Breast epithelium (tissue), 4 donors: ENCODE measurements at regions not wholly inside any gene's neighbourhood (a gene's known extent, or its start where the extent isn't known, plus 50 kb on each side); places are given as distances from the start of the nearest gene placed in this dataset.

ENCODE experiments used
- DNase-seq, 2 donors: peaks; one replicate each; pipeline ENCODE4 v3.0.0-alpha.2; 2019; ENCODE audit warnings: low spot score in 2 of 2
- H3K27ac ChIP-seq, 2 donors: fragments of 200-600 bp; sonication (generic) in 1 of 2; one replicate each; pipeline ENCODE4 v1.5.1; 2016 to 2019; ENCODE audit warnings: mild to moderate bottlenecking in 1 of 2
- H3K27me3 ChIP-seq, 2 donors: fragments of 200-600 bp; sonication (generic) in 1 of 2; one replicate each; pipeline versions ENCODE4 v1.5.1 to v1.6.0; 2017 to 2019; ENCODE audit warnings: control low read depth in 1 of 2, mild to moderate bottlenecking in 1 of 2
- H3K36me3 ChIP-seq: fragments of 200-600 bp; one replicate; pipeline ENCODE4 v1.5.1; 2019
- H3K4me1 ChIP-seq, 2 donors: fragments of 200-600 bp; sonication (generic); one replicate each; pipeline ENCODE4 v1.5.1; 2016 to 2019; ENCODE audit warnings: control low read depth in 1 of 2
- H3K4me3 ChIP-seq, 3 donors: fragments of 200-600 bp; sonication (generic); 1 replicate in 2 of 3; 2 replicates in 1 of 3; pipeline ENCODE4 v1.5.1; 2016 to 2019; ENCODE audit warnings: mild to moderate bottlenecking in 3 of 3, moderate library complexity in 2 of 3
- H3K9me3 ChIP-seq, 2 donors: fragments of 200-600 bp; sonication (generic) in 1 of 2; one replicate each; pipeline ENCODE4 v1.5.1; 2016 to 2019; ENCODE audit warnings: control low read depth in 1 of 2
- CTCF ChIP-seq, 3 donors: fragments of 450-650 bp; IDR thresholded peaks; one replicate each; pipeline ENCODE4 v1.5.1; 2016 to 2017; ENCODE audit warnings: antibody characterized with exemption in 3 of 3, mild to moderate bottlenecking in 3 of 3, moderate library complexity in 3 of 3
- POLR2A ChIP-seq: fragments of 450-650 bp; IDR thresholded peaks from one replicate; pipeline ENCODE4 v1.6.1; 2016; ENCODE audit warnings: antibody characterized with exemption, mild to moderate bottlenecking, moderate library complexity
- POLR2AphosphoS5 ChIP-seq, 3 donors: sonication (generic); formaldehyde crosslinking; IDR thresholded peaks; one replicate each; pipeline ENCODE4 v1.6.1; 2017; ENCODE audit warnings: antibody characterized with exemption in 3 of 3
- intact Hi-C: fragments of 100-400 bp; cut with DNase I; formaldehyde crosslinking; loops from one replicate; pipeline ENCODE4 v1.15.1; 2023; ENCODE audit warnings: low total_unique reads

DNA sequence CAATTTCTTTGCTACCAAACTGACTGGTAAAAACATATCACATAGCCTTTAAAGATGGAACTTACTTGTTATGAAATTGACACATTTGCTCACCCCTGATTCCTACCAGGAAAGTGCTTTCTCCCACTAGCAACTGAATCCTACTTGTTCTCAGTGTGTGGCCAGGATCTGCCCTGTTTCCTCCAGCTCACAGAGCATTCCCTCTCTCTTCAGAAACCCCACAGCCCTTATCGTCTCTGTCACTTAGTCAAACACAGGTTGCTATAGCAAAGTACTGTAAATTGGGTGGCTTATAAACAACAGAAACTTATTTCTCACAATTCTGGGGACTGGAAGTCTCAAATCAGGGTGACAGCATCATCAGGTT lies 265.2 kb upstream of the BOD1L1 start:
- TF ChIP-seq CTCF (IDR thresholded peaks at IDR 0.05), result no peak
- TF ChIP-seq POLR2AphosphoS5 (IDR thresholded peaks at IDR 0.05), result no peak
- no peak for TF ChIP-seq POLR2A
- Histone ChIP-seq H3K36me3 (no peaks in the 10 kb centered on the region), H3K27me3 (no peaks in the 10 kb centered on the region), H3K4me1 (peaks cover 0 to 6% of the 10 kb centered on the region in 2 donors), H3K27ac (peak overlapping the region in 1 of 2 donors; percentile 83), H3K4me3 (no peak overlapping the region), H3K9me3 (no peaks in the 10 kb centered on the region)
- DNase-seq, result no peak
- intact Hi-C loops, result no loop called here

GRCh38 chr4:13893211-13893610 lies 265.7 kb upstream of the BOD1L1 start:
- H3K4me3 ChIP-seq, result no peak overlapping the region
- intact Hi-C loops, result no loop called here
- TF ChIP-seq POLR2AphosphoS5 (IDR thresholded peaks at IDR 0.05) (no peak), CTCF (IDR thresholded peaks at IDR 0.05) (no peak), POLR2A (no peak)
- peak overlapping the region in 1 of 2 donors; percentile 83 for H3K27ac ChIP-seq
- no peaks in the 10 kb centered on the region for H3K36me3 ChIP-seq
- peaks cover 0 to 6% of the 10 kb centered on the region in 2 donors for H3K4me1 ChIP-seq
- H3K9me3 ChIP-seq, result no peaks in the 10 kb centered on the region
- H3K27me3 ChIP-seq, result no peaks in the 10 kb centered on the region
- no peak for DNase-seq

GRCh38 chr4:13893987-13894386 lies 266.5 kb upstream of the BOD1L1 start:
- Histone ChIP-seq H3K9me3 (no peaks in the 10 kb centered on the region), H3K36me3 (no peaks in the 10 kb centered on the region), H3K4me3 (no peak overlapping the region), H3K4me1 (peaks cover 0 to 6% of the 10 kb centered on the region in 2 donors), H3K27me3 (no peaks in the 10 kb centered on the region), H3K27ac (no peak overlapping the region)
- DNase-seq, result no peak
- TF ChIP-seq CTCF (IDR thresholded peaks at IDR 0.05) (no peak), POLR2AphosphoS5 (IDR thresholded peaks at IDR 0.05) (no peak), POLR2A (no peak)
- intact Hi-C loops, result no loop called here

- Histone ChIP-seq H3K27me3 (no peaks in the 10 kb centered on the region), H3K36me3 (no peaks in the 10 kb centered on the region), H3K9me3 (no peaks in the 10 kb centered on the region), H3K4me3 (no peak overlapping the region), H3K27ac (no peak overlapping the region), H3K4me1 (no peaks in the 10 kb centered on the region)
- DNase-seq, result no peak
- TF ChIP-seq POLR2A, result no peak
- TF ChIP-seq POLR2AphosphoS5 (IDR thresholded peaks at IDR 0.05), result no peak
- TF ChIP-seq CTCF (IDR thresholded peaks at IDR 0.05), result no peak
- intact Hi-C loops, result no loop called here
Measured at GRCh38 chr4:13900780-13901179, 273.3 kb upstream of the BOD1L1 start.

GRCh38 chr4:13902146-13902545 lies 274.6 kb upstream of the BOD1L1 start:
- no peaks in the 10 kb centered on the region for H3K27me3 ChIP-seq
- DNase-seq, result no peak
- no peak overlapping the region for H3K4me3 ChIP-seq
- no peaks in the 10 kb centered on the region for H3K4me1 ChIP-seq
- no peaks in the 10 kb centered on the region for H3K9me3 ChIP-seq
- no peak overlapping the region for H3K27ac ChIP-seq
- no peak for TF ChIP-seq POLR2A
- no peak for TF ChIP-seq CTCF (IDR thresholded peaks at IDR 0.05)
- no peak for TF ChIP-seq POLR2AphosphoS5 (IDR thresholded peaks at IDR 0.05)
- intact Hi-C loops, result no loop called here
- no peaks in the 10 kb centered on the region for H3K36me3 ChIP-seq
